ENCODE measurements at regions not wholly inside any gene's neighbourhood (a gene's known extent, or its start where the extent isn't known, plus 50 kb on each side); places are given as distances from the start of the nearest gene placed in this dataset.

DNA sequence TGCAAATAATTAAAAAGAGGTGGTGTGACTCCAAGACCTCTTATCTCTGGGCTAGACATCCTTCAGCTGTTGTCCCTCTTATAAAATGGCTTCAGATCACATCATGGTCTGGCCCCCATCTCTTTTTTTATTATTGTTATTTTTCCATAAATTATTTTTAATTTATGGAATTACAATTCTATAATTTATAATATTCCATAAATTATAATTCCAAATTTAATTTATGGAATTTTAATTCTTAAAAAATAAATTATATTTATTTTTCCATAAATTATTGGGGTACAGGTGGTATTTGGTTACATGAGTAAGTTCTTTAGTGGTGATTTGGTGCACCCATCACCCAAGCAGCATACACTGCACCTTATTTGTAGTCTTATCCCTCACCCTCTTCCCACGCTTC is 65.9 kb upstream of the GJA5 start:
- TF ChIP-seq, protein P1, sequence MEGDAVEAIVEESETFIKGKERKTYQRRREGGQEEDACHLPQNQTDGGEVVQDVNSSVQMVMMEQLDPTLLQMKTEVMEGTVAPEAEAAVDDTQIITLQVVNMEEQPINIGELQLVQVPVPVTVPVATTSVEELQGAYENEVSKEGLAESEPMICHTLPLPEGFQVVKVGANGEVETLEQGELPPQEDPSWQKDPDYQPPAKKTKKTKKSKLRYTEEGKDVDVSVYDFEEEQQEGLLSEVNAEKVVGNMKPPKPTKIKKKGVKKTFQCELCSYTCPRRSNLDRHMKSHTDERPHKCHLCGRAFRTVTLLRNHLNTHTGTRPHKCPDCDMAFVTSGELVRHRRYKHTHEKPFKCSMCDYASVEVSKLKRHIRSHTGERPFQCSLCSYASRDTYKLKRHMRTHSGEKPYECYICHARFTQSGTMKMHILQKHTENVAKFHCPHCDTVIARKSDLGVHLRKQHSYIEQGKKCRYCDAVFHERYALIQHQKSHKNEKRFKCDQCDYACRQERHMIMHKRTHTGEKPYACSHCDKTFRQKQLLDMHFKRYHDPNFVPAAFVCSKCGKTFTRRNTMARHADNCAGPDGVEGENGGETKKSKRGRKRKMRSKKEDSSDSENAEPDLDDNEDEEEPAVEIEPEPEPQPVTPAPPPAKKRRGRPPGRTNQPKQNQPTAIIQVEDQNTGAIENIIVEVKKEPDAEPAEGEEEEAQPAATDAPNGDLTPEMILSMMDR (IDR thresholded peaks at IDR 0.05; ENCODE audit: unreplicated experiment), result no peak
- Mint-ChIP-seq H3K27ac (ENCODE audit: unreplicated experiment) (no peak overlapping the region), H3K4me3 (ENCODE audit: unreplicated experiment) (no peak overlapping the region), H3K4me1 (ENCODE audit: unreplicated experiment) (no peaks in the 10 kb centered on the region), H3K27me3 (ENCODE audit: unreplicated experiment) (peaks cover 3% of the 10 kb centered on the region), H3K36me3 (ENCODE audit: low read depth, unreplicated experiment) (no peaks in the 10 kb centered on the region), H3K9me3 (ENCODE audit: unreplicated experiment) (no peaks in the 10 kb centered on the region)
- no peak for DNase-seq (ENCODE audit: low spot score)

DNA sequence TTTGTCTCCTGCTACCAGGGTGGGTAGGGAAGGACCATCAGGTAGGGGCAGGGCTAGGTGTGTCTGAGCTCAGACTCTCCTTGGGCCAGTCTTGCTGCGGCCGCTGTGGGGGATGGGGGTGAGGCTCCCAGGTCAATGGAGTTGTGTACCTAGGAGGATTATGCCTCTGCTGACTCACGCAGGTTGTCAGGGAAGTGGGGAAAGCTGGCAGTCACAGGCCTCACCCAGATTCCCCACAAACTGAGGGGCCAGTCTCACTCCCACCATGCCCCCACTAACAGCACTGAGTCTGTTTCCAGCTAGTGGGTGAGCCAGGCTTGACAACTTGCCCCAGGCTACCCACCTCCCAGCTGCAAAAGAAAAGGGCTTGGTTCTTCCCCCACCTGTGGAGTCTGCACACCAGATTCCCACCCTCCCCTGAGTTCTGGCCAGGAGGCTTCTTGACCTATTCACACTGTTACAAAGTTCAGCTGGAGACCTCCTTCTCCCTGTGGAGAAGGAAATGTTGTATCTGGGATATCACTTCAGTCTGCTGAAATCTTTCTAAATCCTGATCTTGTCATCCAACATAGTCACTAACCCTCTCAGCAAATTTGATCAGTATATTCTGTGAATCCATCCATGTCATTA is 69.2 kb upstream of the GJA8 start:
- Mint-ChIP-seq H3K27ac (ENCODE audit: unreplicated experiment) (peak overlapping the region; percentile 78), H3K4me3 (ENCODE audit: unreplicated experiment) (no peak overlapping the region), H3K36me3 (ENCODE audit: low read depth, unreplicated experiment) (no peaks in the 10 kb centered on the region), H3K27me3 (ENCODE audit: unreplicated experiment) (peaks cover 2% of the 10 kb centered on the region), H3K4me1 (ENCODE audit: unreplicated experiment) (peaks cover 19% of the 10 kb centered on the region), H3K9me3 (ENCODE audit: unreplicated experiment) (no peaks in the 10 kb centered on the region)
- no peak for DNase-seq (ENCODE audit: low spot score)
- TF ChIP-seq, protein P1 (IDR thresholded peaks at IDR 0.05; ENCODE audit: unreplicated experiment), result no peak

DNA sequence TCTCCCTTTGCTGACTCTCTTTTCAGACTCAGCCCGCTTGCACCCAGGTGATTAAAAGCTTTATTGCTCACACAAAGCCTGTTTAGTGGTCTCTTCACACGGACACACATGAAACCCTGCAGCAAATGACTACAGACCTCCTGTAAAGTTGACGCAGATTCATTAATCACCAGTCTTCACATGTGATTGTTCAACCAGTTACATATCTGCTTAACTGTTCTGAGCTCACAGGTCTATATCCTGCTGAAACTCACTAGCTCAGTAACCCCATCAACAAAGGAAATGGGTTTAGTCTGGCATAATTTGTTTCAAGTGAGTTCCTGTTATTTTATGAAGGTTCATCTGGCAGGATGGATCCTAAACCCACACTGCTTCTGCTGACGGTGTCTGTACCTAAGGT is 68.4 kb upstream of the GJA8 start:
- Mint-ChIP-seq H3K4me3 (ENCODE audit: unreplicated experiment) (peak overlapping the region; percentile 37), H3K4me1 (ENCODE audit: unreplicated experiment) (peaks cover 19% of the 10 kb centered on the region), H3K27ac (ENCODE audit: unreplicated experiment) (peak overlapping the region; percentile 78), H3K9me3 (ENCODE audit: unreplicated experiment) (no peaks in the 10 kb centered on the region), H3K27me3 (ENCODE audit: unreplicated experiment) (peaks cover 2% of the 10 kb centered on the region), H3K36me3 (ENCODE audit: low read depth, unreplicated experiment) (no peaks in the 10 kb centered on the region)
- no peak for DNase-seq (ENCODE audit: low spot score)
- TF ChIP-seq, protein P1 (IDR thresholded peaks at IDR 0.05; ENCODE audit: unreplicated experiment), result no peak

DNA sequence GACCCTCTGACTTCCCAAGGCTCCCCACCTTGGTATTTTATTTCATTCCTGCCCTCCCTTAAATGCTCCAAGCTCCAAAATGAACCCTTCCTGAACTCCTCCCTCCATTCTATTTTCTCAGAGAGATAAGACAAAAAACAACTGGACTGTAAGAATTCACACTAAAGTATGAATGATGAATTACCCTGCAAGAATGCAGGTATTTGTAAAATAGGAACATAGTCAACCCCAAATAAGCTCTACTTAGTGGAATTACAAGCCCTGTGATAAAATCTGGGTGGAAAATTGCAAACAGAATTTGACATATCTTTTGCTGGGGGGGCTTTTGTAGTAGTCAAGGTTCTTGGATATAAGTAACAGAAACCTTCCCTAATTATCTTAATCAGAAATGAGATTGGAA is 67.8 kb upstream of the GJA8 start:
- no peak overlapping the region for H3K4me3 Mint-ChIP-seq (ENCODE audit: unreplicated experiment)
- H3K4me1 Mint-ChIP-seq (ENCODE audit: unreplicated experiment), result peaks cover 19% of the 10 kb centered on the region
- H3K9me3 Mint-ChIP-seq (ENCODE audit: unreplicated experiment), result no peaks in the 10 kb centered on the region
- H3K36me3 Mint-ChIP-seq (ENCODE audit: low read depth, unreplicated experiment), result no peaks in the 10 kb centered on the region
- peak overlapping the region; percentile 4 for H3K27ac Mint-ChIP-seq (ENCODE audit: unreplicated experiment)
- H3K27me3 Mint-ChIP-seq (ENCODE audit: unreplicated experiment), result peaks cover 2% of the 10 kb centered on the region
- DNase-seq (ENCODE audit: low spot score), result no peak
- TF ChIP-seq, protein P1 (IDR thresholded peaks at IDR 0.05; ENCODE audit: unreplicated experiment), result no peak

DNA sequence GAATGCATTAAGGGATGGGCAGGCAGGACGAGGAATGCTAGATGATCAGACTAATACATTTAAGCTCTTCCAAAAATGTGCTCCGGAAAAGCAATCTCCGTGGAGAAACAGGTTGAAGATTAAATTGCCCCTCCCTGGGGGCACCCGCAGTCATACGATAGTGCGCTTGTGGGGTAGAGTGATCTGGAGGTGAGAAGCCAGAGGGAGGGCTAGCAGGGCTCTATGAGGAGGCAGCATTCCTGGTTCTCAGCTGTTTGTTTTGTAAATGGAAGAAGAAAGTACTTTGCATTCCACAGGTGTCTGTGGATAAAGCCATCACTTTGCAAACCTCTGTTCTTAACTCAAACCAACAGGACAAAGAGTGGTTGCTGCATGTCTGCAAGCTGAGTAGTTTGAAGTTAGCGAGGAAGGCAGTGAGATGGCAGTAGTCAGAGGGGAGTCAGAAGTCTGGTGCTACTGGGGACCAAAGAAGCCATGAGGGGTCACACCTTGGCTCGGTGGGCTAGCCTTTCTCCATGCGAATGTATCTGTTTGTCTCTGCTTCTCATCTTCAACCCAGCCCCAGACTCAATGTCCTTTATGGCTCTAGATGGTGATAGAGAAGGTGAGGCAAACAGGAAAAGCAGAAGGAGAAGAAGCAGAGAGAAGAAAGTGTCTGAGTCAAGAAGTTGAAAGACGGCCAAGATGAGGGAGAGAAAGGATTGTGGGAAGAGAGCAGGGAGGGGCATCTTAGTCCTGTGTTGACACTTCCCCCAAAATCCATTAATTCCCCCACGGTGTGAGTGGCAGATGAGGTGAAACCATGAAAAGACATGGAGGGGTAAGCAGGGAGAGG is 65.2 kb upstream of the GJA8 start:
- TF ChIP-seq, protein P1 (IDR thresholded peaks at IDR 0.05; ENCODE audit: unreplicated experiment), result no peak
- no peaks in the 10 kb centered on the region for H3K36me3 Mint-ChIP-seq (ENCODE audit: low read depth, unreplicated experiment)
- H3K27me3 Mint-ChIP-seq (ENCODE audit: unreplicated experiment), result peaks cover 2% of the 10 kb centered on the region
- no peak overlapping the region for H3K27ac Mint-ChIP-seq (ENCODE audit: unreplicated experiment)
- peaks cover 19% of the 10 kb centered on the region for H3K4me1 Mint-ChIP-seq (ENCODE audit: unreplicated experiment)
- no peak overlapping the region for H3K4me3 Mint-ChIP-seq (ENCODE audit: unreplicated experiment)
- H3K9me3 Mint-ChIP-seq (ENCODE audit: unreplicated experiment), result no peaks in the 10 kb centered on the region
- no peak for DNase-seq (ENCODE audit: low spot score)
